ENCODE measurements at regions not wholly inside any gene's neighbourhood (a gene's known extent, or its start where the extent isn't known, plus 50 kb on each side); places are given as distances from the start of the nearest gene placed in this dataset.
A peak's percentile ranks its signal among the peaks of the same experiment; 100 is the strongest.

DNA sequence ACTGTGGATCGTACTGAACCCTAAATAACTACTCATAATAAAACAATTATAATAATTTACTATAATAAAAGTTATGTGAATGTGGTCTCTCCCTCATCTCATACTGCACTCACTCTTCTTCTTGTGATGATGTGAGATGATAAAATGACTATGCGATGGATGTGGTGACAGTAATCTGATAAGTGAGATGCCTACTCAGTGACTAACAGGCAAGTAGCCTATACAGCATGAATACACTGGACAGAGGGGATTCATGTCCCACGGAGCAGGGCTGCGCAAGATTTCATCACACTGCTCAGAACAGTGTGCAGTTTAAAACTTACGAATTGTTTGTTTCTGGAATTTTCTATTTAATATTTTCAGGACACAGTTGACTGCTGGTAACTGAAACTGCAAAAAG, 304.0 kb downstream of the DUSP10 start:
- no peak overlapping the region for H2AFZ ChIP-seq (ENCODE audit: low read depth)
- H3K27ac ChIP-seq (ENCODE audit: low read depth in 2 of 2, low read length in 1 of 2): peak overlapping the region in 1 of 2 experiments; percentile 97; a peak in 2 of 4 replicates
- H3K4me1 ChIP-seq (ENCODE audit: control insufficient read depth in 1 of 2, insufficient read depth in 2 of 2, low read depth in 1 of 2, low read length in 1 of 2): peaks cover 20 to 25% of the 10 kb centered on the region in 2 experiments; a peak in 3 of 4 replicates
- H4K20me1 ChIP-seq (ENCODE audit: insufficient read depth): no peaks in the 10 kb centered on the region
- ChIA-PET CTCF (interaction anchor here (0.8 to 2.4 kb wide), 2 partner anchors 174 to 235 kb away, joined by 3 to 23 read pairs; no protein-coding TSS in a partner anchor), POLR2A (no interaction called here)
- no peaks in the 10 kb centered on the region for H3K9me2 ChIP-seq
- H3K27me3 ChIP-seq (ENCODE audit: insufficient read depth): no peaks in the 10 kb centered on the region
- no peaks in the 10 kb centered on the region for H3K36me3 ChIP-seq (replicated peaks in 1 of 2; ENCODE audit: control insufficient read depth in 1 of 2, insufficient read depth in 2 of 2, low read length in 1 of 2)
- 34% methylated on average over 5 of the region's 5 CpGs for WGBS (ENCODE audit: low lambda C conversion rate)
- peaks cover 38% of the 10 kb centered on the region for H3F3A ChIP-seq (replicated peaks; ENCODE audit: insufficient read depth)
- no peak overlapping the region for H3K4me2 ChIP-seq
- peak overlapping the region; percentile 27 for H3K9ac ChIP-seq
- TF ChIP-seq USF1 (IDR thresholded peaks at IDR 0.05; ENCODE audit: borderline replicate concordance, low read depth): no peak
- TF ChIP-seq TEAD4 (IDR thresholded peaks at IDR 0.05; ENCODE audit: borderline replicate concordance, insufficient read depth): peak; percentile 67; the same call in 1 of the 2 replicates
- no peak for TF ChIP-seq CHD2 (IDR thresholded peaks at IDR 0.05; ENCODE audit: low read length, partially characterized antibody)
- TF ChIP-seq, protein P1, sequence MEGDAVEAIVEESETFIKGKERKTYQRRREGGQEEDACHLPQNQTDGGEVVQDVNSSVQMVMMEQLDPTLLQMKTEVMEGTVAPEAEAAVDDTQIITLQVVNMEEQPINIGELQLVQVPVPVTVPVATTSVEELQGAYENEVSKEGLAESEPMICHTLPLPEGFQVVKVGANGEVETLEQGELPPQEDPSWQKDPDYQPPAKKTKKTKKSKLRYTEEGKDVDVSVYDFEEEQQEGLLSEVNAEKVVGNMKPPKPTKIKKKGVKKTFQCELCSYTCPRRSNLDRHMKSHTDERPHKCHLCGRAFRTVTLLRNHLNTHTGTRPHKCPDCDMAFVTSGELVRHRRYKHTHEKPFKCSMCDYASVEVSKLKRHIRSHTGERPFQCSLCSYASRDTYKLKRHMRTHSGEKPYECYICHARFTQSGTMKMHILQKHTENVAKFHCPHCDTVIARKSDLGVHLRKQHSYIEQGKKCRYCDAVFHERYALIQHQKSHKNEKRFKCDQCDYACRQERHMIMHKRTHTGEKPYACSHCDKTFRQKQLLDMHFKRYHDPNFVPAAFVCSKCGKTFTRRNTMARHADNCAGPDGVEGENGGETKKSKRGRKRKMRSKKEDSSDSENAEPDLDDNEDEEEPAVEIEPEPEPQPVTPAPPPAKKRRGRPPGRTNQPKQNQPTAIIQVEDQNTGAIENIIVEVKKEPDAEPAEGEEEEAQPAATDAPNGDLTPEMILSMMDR (IDR thresholded peaks at IDR 0.05): no peak
- TF ChIP-seq MAX (IDR thresholded peaks at IDR 0.05; ENCODE audit: low read depth): 0 out of 2 replicates have a peak, but pooled peaks have one; percentile 25
- TF ChIP-seq EP300 (IDR thresholded peaks at IDR 0.05; ENCODE audit: borderline replicate concordance in 1 of 2, low read depth in 1 of 2, low read length in 1 of 2): peak in 1 of 2 experiments; percentile 49; a peak in 1 of 4 replicates
- TF ChIP-seq PBX3 (IDR thresholded peaks at IDR 0.05): peak; percentile 86
- TF ChIP-seq TCF12 (IDR thresholded peaks at IDR 0.05): peak; percentile 73
- no peak for TF ChIP-seq TAF1 (IDR thresholded peaks at IDR 0.05; ENCODE audit: borderline replicate concordance, low read depth, low read length)
- peak; percentile 81 for TF ChIP-seq JUND (IDR thresholded peaks at IDR 0.05)
- peak; percentile 69; the same call in 1 of the 2 replicates for TF ChIP-seq FOSL2 (IDR thresholded peaks at IDR 0.05; ENCODE audit: borderline replicate concordance, low read depth)
- no peak for TF ChIP-seq USF2 (IDR thresholded peaks at IDR 0.05; ENCODE audit: borderline replicate concordance, low read depth, low read length)
- TF ChIP-seq FOXJ3 (CRISPR knock-in tag; IDR thresholded peaks at IDR 0.05): no peak
- no peak for TF ChIP-seq RAD21 (IDR thresholded peaks at IDR 0.05; ENCODE audit: low read length)
- no peak for TF ChIP-seq SMC3 (IDR thresholded peaks at IDR 0.05; ENCODE audit: low read depth, low read length)
- TF ChIP-seq EZH2phosphoT487 (IDR thresholded peaks at IDR 0.05; ENCODE audit: borderline replicate concordance, low read depth): no peak
- TF ChIP-seq ELF1 (IDR thresholded peaks at IDR 0.05): no peak
- H3K4me3 ChIP-seq (ENCODE audit: low read depth in 2 of 2, low read length in 1 of 2): no peak overlapping the region
- DNase-seq: no peak
- H3K79me2 ChIP-seq (ENCODE audit: insufficient read depth): no peaks in the 10 kb centered on the region
- no peaks in the 10 kb centered on the region for H3K9me3 ChIP-seq
